Liver (tissue), 3 donors: ENCODE measurements at regions not wholly inside any gene's neighbourhood (a gene's known extent, or its start where the extent isn't known, plus 50 kb on each side); places are given as distances from the start of the nearest gene placed in this dataset.
"Not testable (repeated sequence)": the region's sequence is repeated elsewhere in the genome, so short reads cannot be mapped to it uniquely, and the experiment has no call there.

Source experiments
- CTCF ChIP-seq: fragments of 150-350 bp; IDR thresholded peaks from 2 replicates; pipeline ENCODE4 v1.5.1; 2017; ENCODE audit warnings: improper control_type of control experiment, low read depth, low read length; ENCODE audit not compliant: missing input control
- EGR1 ChIP-seq, 2 donors: IDR thresholded peaks; 2 replicates each; pipeline ENCODE4 v1.6.1; 2016 to 2018; ENCODE audit warnings: antibody characterized with exemption in 2 of 2, low read depth in 2 of 2
- JUND ChIP-seq, 2 donors: IDR thresholded peaks; 2 replicates each; pipeline ENCODE4 v1.6.1; 2016; ENCODE audit warnings: antibody characterized with exemption in 2 of 2
- MAX ChIP-seq: IDR thresholded peaks from 2 replicates; pipeline ENCODE4 v1.6.1; 2016; ENCODE audit warnings: antibody characterized with exemption
- RAD21 ChIP-seq, 2 donors: IDR thresholded peaks; 2 replicates each; pipeline ENCODE4 v1.6.1; 2016; ENCODE audit warnings: antibody characterized with exemption in 2 of 2, mild to moderate bottlenecking in 2 of 2
- donor health status: healthy.
- donor health status: healthy.

- TF ChIP-seq CTCF; RAD21 (IDR thresholded peaks at IDR 0.05); MAX; EGR1 (IDR thresholded peaks at IDR 0.05; ENCODE audit: low read depth in 2 of 2); JUND (IDR thresholded peaks at IDR 0.05): not testable (repeated sequence)
Observed at GRCh38 chr3:194904999-194905398, 219.3 kb downstream of the FAM43A start.
